ENCODE measurements at regions not wholly inside any gene's neighbourhood (a gene's known extent, or its start where the extent isn't known, plus 50 kb on each side); places are given as distances from the start of the nearest gene placed in this dataset.
"Not testable (repeated sequence)": the region's sequence is repeated elsewhere in the genome, so short reads cannot be mapped to it uniquely, and the experiment has no call there.

GRCh38 chr21:28472543-28472942, 520.1 kb downstream of the LTN1 start:
- not testable (repeated sequence) for TF ChIP-seq CTCF (IDR thresholded peaks at IDR 0.05; ENCODE audit: insufficient read depth, low read depth, low read length); EZH2 (IDR thresholded peaks at IDR 0.05; ENCODE audit: insufficient read depth, low read length)
